Parathyroid adenoma (tissue), 2 donors: ENCODE measurements at regions not wholly inside any gene's neighbourhood (a gene's known extent, or its start where the extent isn't known, plus 50 kb on each side); places are given as distances from the start of the nearest gene placed in this dataset.

Source experiments
- H2AFZ ChIP-seq: fragments of 300-600 bp; sonication (generic); one replicate; pipeline ENCODE4 v1.7.0; 2017; ENCODE audit warnings: antibody characterized with exemption, mild to moderate bottlenecking
- H3K27ac ChIP-seq: fragments of 300-600 bp; sonication (generic); one replicate; pipeline ENCODE4 v1.7.0; 2017
- H3K27me3 ChIP-seq: fragments of 300-600 bp; sonication (generic); one replicate; pipeline ENCODE4 v1.7.0; 2017; ENCODE audit warnings: low read length; ENCODE audit not compliant: control insufficient read depth, insufficient read depth
- H3K36me3 ChIP-seq: fragments of 300-600 bp; sonication (generic); one replicate; pipeline ENCODE4 v1.7.0; 2017; ENCODE audit warnings: low read length; ENCODE audit not compliant: control insufficient read depth, insufficient read depth
- H3K4me1 ChIP-seq: fragments of 300-600 bp; sonication (generic); one replicate; pipeline ENCODE4 v1.7.0; 2017; ENCODE audit warnings: control low read depth
- H3K4me2 ChIP-seq: fragments of 300-600 bp; sonication (generic); one replicate; pipeline ENCODE4 v1.7.0; 2017; ENCODE audit warnings: low read length
- H3K4me3 ChIP-seq: fragments of 300-600 bp; sonication (generic); one replicate; pipeline ENCODE4 v1.7.0; 2017; ENCODE audit warnings: low read depth, low read length
- H3K79me2 ChIP-seq: fragments of 300-600 bp; sonication (generic); one replicate; pipeline ENCODE4 v1.7.0; 2017; ENCODE audit warnings: control low read depth
- H3K9ac ChIP-seq: fragments of 300-600 bp; sonication (generic); one replicate; pipeline ENCODE4 v1.7.0; 2017; ENCODE audit warnings: mild to moderate bottlenecking
- H3K9me3 ChIP-seq: fragments of 300-600 bp; sonication (generic); one replicate; pipeline ENCODE4 v1.7.0; 2017; ENCODE audit warnings: low read length; ENCODE audit not compliant: control insufficient read depth
- CTCF ChIP-seq: fragments of 300-600 bp; sonication (generic); IDR thresholded peaks from one replicate; pipeline ENCODE4 v1.7.0; 2017; ENCODE audit warnings: antibody characterized with exemption, mild to moderate bottlenecking
- donor health status: primary hyperparathyroidism.

- no peak overlapping the region for H2AFZ ChIP-seq
- no peaks in the 10 kb centered on the region for H3K9me3 ChIP-seq
- H3K79me2 ChIP-seq, result no peaks in the 10 kb centered on the region
- H3K4me2 ChIP-seq, result no peak overlapping the region
- TF ChIP-seq CTCF, result no peak
- H3K27me3 ChIP-seq, result no peaks in the 10 kb centered on the region
- no peaks in the 10 kb centered on the region for H3K36me3 ChIP-seq
- H3K9ac ChIP-seq, result no peak overlapping the region
- no peaks in the 10 kb centered on the region for H3K4me1 ChIP-seq
- H3K4me3 ChIP-seq, result no peak overlapping the region
- H3K27ac ChIP-seq, result no peak overlapping the region
Observed at GRCh38 chr21:25368531-25368930, 238.8 kb downstream of the MRPL39 start.

- Histone ChIP-seq H3K36me3 (no peaks in the 10 kb centered on the region), H3K9ac (no peak overlapping the region), H3K27ac (no peak overlapping the region), H3K4me2 (no peak overlapping the region), H3K4me3 (no peak overlapping the region), H3K79me2 (no peaks in the 10 kb centered on the region), H3K4me1 (no peaks in the 10 kb centered on the region), H3K9me3 (no peaks in the 10 kb centered on the region), H3K27me3 (no peaks in the 10 kb centered on the region), H2AFZ (no peak overlapping the region)
- TF ChIP-seq CTCF, result no peak
Observed at GRCh38 chr21:25366116-25366515, 241.2 kb downstream of the MRPL39 start.

GRCh38 chr21:25362375-25363267 lies 244.7 kb downstream of the MRPL39 start:
- Histone ChIP-seq H3K4me2 (no peak overlapping the region), H3K4me3 (no peak overlapping the region), H2AFZ (no peak overlapping the region), H3K27ac (no peak overlapping the region), H3K79me2 (no peaks in the 10 kb centered on the region), H3K4me1 (no peaks in the 10 kb centered on the region), H3K9ac (no peak overlapping the region), H3K9me3 (no peaks in the 10 kb centered on the region), H3K27me3 (no peaks in the 10 kb centered on the region), H3K36me3 (no peaks in the 10 kb centered on the region)
- TF ChIP-seq CTCF, result no peak

- H3K79me2 ChIP-seq, result no peaks in the 10 kb centered on the region
- no peak overlapping the region for H3K27ac ChIP-seq
- no peak for TF ChIP-seq CTCF
- H3K4me3 ChIP-seq, result no peak overlapping the region
- H3K4me2 ChIP-seq, result no peak overlapping the region
- H3K9me3 ChIP-seq, result no peaks in the 10 kb centered on the region
- no peaks in the 10 kb centered on the region for H3K4me1 ChIP-seq
- no peak overlapping the region for H2AFZ ChIP-seq
- H3K36me3 ChIP-seq, result no peaks in the 10 kb centered on the region
- no peak overlapping the region for H3K9ac ChIP-seq
- no peaks in the 10 kb centered on the region for H3K27me3 ChIP-seq
Observed at GRCh38 chr21:25361765-25362164, 245.5 kb downstream of the MRPL39 start.

- Histone ChIP-seq H3K27ac (no peak overlapping the region), H2AFZ (no peak overlapping the region), H3K79me2 (no peaks in the 10 kb centered on the region), H3K4me3 (no peak overlapping the region), H3K9me3 (no peaks in the 10 kb centered on the region), H3K27me3 (no peaks in the 10 kb centered on the region), H3K4me1 (no peaks in the 10 kb centered on the region), H3K4me2 (no peak overlapping the region), H3K9ac (no peak overlapping the region), H3K36me3 (no peaks in the 10 kb centered on the region)
- TF ChIP-seq CTCF, result no peak
Observed at GRCh38 chr21:25361097-25361496, 246.2 kb downstream of the MRPL39 start.
